Stimulated activated naive CD4-positive, alpha-beta T cell treated with Interleukin-2 at 50 U/mL for 16 hours (primary cell): ENCODE measurements at regions not wholly inside any gene's neighbourhood (a gene's known extent, or its start where the extent isn't known, plus 50 kb on each side); places are given as distances from the start of the nearest gene placed in this dataset.

Experiments
- DNase-seq: peaks from one replicate; lab custom pipeline; 2025; lab: John Stamatoyannopoulos, UW

GRCh38 chr6:105587349-105588122 is 184.7 kb upstream of the PREP start:
- no peak for DNase-seq

- no peak for DNase-seq
These were observed 175.4 kb upstream of the PREP start for GRCh38 chr6:105578179-105578707.

DNA sequence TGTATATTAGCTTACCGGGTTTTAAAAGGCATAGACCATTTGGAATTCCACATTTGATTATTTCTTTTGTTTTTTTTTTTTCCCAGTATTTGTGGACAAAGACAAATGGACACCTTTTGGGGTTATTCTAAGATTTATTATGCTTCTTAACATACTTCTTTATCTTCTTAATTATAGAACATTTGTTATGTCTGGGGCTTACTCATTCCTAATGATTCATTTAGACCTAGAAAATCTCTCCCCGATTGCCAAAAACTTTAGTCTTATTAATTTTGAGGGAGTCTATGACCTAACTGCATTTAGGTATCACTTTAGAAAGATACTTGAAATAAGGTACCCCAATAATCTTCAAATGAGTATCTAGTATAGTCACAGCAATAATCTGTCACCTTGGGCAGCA is 170.7 kb upstream of the PREP start:
- DNase-seq: no peak

DNA sequence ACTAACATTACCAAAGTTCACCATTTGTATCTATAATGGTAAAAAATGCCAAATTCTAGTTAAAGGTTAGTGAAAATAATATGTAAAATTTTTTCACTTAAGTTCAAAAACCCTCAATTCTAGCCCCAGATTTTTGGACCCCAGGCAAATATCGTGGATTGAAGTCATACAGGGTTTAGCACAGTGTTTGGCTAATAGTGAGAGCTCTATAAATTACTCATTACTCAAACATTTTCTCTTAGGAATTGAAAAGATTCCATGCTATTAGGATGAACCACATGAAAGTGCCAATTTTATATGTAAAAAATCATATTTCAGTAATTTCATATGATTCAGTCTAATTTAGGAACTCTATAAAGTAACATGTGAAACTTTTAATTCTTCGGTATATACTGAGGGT is 170.3 kb upstream of the PREP start:
- no peak for DNase-seq

GRCh38 chr6:105570416-105570815 is 167.5 kb upstream of the PREP start:
- DNase-seq: no peak

GRCh38 chr6:105569706-105570105 is 166.8 kb upstream of the PREP start:
- DNase-seq: no peak

- DNase-seq: no peak
These were observed 165.9 kb upstream of the PREP start for GRCh38 chr6:105568751-105569150.

DNA sequence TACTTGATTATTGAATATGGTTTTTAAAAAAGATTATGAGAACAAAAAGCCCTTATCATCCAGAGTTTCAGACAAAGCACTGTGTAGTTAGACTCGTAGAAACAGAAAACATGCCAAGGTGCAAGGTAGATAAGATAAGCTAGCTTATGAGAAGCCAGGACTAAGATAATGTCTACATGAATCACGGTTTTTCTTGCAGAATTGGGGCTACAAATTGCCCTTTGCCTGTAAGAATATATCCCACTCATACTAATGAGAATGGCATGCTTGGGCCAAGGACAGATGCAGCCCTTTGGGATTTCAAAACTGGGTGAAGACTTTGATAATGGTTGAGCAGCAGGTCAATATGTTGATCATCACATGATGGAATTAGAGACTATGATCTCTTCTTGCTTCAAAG is 165.3 kb upstream of the PREP start:
- DNase-seq: no peak

DNA sequence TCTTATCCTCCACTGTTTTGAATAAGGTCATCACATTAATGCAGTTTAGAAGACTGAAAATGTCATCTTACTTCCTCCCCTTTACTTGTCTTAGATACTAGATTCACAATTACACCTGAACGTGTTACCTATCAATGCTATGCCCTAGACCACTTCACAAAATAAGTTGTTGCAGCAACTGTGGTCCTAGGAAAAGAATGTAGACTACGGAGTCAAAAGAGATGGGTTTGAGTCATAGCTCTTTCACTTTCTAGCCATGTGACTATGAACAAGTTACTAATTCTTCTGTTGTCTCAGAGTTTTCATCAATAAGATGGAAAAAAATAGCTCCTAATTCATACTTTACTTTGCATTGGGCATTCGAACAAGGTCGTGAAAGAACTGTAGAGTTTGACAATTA is 164.3 kb upstream of the PREP start:
- DNase-seq: no peak

DNA sequence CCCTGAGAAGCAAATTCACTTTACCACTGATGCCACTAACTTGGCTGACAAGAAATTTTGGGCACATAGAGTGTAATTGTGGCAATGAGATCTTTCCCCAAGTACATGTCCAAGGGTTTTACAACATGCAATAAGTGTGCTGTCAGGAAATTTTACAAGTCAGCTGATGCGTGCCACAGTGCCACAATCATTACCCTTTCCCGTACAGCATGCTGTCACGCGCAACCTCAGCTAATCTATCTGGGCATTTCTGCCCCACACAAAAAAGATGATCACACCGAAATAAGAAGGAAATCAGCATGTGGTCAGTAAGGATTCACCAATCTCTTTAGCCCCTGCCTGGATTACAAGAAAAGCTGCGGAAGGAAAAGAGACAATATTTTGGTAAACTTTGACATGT is 163.6 kb upstream of the PREP start:
- DNase-seq: no peak

GRCh38 chr6:105564121-105564902 is 161.4 kb upstream of the PREP start:
- DNase-seq: no peak

- DNase-seq: no peak
These were observed 159.1 kb upstream of the PREP start for GRCh38 chr6:105562027-105562426.

GRCh38 chr6:105561486-105561885 is 158.6 kb upstream of the PREP start:
- DNase-seq: no peak

GRCh38 chr6:105560611-105561066 is 157.8 kb upstream of the PREP start:
- no peak for DNase-seq

DNA sequence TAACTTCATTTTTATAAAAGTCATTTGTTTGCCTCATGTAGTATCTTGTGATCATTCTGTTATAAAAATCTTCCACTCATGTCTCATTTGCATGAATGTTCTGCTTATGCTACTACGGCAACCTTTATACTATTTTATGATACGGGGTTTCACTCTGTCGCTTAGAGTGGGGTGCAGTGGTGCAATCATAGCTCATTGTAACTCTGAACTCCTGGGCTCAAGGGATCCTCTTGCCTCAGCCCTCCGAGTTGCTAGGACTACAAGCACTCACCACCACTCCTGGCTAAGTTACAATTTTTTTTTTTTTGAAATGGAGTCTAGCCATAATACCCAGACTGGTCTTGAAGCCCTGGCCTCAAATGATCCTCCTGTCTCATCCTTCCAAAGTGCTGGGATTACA is 154.4 kb upstream of the PREP start:
- no peak for DNase-seq

DNA sequence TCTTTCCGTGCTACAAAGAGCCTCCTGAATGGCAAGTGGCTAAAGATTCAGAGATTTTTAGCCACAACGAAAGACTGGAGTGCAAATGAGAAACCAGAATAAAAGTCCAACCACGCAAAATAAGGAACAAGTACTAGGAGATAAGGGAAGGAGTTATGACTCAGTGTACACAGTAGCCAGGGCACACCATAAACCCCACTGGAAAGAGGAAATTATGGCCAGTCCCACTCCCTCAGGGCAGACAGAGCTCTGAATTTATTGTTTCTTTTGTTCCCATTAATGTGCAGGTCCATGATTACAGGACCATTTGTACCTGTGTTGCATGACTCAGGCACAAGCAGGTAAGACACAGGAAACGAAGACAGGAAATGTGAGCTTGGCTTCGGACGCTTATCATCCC is 150.3 kb upstream of the PREP start:
- DNase-seq: no peak

DNA sequence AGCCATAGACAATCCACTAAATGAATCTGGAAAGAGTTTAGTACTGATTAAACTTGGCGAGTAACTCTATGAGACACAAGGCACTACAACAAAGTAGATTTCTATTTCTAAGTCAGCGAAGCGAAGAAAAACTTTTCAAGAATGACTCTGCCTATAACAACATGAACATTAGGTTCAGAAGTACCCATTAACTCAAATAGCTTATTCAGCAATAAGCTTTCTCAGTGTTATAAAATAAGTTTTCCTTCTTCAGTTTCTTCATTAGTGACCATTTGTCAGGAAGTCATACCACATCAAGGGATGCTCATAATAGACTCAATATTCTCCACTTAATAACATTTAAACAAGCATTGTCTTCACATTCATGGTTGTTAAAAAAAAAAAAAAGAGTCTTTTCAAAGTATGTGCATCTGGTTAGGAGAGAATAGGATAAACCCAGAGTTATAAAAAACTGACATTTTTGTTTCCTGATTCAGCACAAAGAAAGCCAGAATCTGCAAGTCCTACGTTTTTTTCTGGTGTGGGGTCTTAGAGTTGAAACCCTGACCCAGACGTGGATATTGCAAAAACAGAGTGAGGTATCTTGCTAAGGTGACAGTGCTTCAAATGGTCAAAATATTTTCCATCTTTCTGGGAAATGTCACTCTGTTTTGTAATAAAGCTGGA is 148.2 kb upstream of the PREP start:
- no peak for DNase-seq

GRCh38 chr6:105546754-105547153 is 143.9 kb upstream of the PREP start:
- DNase-seq: no peak

GRCh38 chr6:105545947-105546731 is 143.3 kb upstream of the PREP start:
- no peak for DNase-seq

DNA sequence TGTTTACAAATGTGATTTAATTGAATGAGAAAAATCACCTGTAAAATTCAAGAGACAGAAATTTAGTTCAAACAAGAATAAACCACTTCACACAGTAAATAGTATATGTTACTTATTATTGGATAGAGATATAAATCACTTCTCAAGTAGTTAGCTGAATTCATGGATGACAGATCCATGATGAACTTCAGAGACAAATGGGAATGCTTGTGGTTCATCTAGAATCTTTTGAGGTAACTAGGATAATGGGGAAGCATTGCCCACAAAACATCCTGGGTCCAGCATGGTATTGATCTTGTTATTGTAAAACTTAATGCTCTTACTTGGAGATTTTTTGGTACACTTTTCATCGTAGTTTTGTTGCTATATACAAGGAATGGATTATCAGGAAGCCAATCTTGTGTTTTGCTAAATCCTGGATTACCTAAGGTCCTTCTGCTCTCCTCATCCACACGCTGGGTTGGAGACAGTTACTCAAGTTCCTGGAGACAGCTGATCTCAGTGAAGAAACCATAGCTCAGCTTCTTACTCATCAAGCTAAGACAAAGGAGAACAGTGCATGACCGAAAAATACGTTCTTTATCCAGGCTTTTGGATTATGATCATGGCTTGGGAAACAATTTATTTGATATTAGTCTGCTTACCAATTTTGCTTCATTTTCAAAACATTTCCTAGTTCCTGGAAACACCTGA is 142.5 kb upstream of the PREP start:
- DNase-seq: no peak

DNA sequence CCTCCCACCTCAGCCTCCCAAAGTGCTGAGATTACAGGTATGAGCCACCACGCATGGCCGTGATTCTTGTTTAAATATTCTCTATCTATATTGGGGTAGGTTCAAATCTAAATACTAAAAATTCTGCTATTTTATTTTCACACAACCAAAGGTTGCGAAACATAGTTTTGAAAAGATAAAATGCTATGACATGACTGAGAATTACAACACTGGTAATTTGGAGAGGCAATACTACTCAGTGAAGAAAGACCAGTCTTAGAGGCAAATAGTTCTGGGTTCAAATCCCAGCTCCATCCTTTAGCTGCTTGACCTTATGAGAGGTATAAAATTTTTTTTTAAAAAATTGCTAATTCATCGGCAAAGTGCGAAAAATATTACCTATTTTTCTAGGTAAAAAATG is 137.0 kb upstream of the PREP start:
- DNase-seq: no peak
